Fibroblast of the conjunctiva (primary cell): ENCODE measurements at regions not wholly inside any gene's neighbourhood (a gene's known extent, or its start where the extent isn't known, plus 50 kb on each side); places are given as distances from the start of the nearest gene placed in this dataset.

Source experiments
- DNase-seq: peaks from one replicate; pipeline ENCODE4 v3.0.0-alpha.2; 2010; ENCODE audit warnings: low read depth

DNA sequence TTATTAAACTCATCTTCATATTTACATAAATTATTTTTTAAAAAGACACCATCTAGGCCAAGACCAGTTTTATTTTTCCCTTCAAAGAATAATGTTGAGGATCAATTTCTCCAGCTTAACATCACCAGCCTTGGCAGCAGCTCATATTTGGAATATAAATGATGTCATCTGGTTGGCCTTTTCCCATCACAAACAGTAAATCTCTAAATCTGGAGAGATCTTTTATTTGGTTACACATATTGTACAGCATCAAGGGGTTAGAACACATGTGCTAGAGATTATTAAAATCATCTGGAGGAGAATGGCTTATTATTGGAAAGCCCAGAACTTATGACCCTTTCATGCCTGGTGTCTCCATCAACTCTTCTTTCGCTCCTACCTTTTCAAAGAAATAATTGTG is 508.8 kb downstream of the PLPP3 start:
- peak; percentile 79 for DNase-seq

DNA sequence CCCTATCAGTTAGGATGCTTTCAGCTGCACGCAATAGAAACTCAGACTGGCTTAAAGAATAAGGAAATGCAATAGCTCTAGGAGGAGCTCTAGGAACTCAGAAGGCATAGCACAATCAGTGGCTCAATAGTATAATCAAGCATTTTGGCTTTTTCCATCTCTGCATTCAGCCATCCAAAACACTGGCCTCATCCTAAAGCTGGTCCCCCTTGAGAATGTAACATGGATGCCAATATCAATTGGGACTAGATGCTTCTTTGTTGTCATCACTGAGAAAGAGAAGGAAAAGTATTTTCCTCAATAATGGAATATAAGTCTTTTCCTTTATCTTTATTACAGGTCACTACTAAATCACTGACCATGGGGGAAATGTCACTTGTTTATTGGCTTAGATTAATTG is 509.5 kb downstream of the PLPP3 start:
- DNase-seq: no peak

DNA sequence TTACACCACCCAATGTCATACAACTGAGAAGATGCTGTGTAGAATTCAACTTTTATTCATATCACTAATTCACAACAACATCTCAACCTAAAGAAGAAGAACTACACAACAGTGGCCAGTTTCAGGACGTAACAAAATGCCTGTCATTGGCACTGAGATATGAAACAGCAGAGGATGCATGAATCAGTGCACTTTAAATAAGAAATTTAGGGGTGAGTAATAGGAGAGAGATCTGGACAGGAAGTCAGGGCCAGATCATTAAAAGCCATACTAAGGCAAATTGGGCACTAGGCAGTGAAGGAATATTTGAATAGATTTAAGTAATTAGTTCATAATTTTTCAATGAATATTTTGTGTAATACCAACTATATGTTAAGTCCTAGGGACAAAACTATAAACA is 510.5 kb downstream of the PLPP3 start:
- DNase-seq: no peak

DNA sequence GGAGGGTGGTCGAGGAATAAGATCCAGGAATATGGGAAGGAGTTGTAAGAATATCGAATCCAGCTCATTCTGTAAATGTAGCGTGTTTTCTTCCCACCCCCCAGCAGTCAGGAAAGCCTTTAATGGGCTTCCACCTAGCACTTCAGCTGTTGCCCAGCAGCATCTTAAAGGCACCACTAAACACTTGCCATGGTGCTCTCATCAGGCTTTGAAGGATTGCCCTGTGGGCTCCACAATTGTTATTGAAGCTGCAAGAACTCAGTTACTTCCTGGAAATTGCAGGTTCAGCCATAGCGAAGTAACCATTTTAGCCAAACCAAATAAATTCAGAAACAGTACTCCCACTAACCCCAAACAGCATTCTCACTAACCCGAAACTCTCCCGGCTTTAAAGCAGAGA is 511.2 kb downstream of the PLPP3 start:
- DNase-seq: no peak

DNA sequence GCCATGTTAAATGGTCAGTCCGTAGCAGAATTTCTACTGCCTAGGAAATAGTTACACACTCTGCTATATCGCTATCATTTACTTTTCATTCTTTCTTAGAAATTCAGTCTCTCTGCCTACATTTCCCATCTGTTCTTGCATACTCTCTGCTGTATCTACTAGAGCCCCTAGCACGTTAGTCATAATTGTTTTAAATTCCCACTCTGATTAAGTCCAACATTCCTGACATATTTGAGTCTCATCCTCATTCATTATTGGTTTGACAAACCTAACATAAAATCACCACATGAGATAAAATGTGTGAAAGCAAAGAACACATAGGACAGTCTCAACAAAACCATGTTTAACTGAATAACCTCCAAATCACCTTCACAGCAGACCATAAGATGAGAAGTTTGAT is 513.6 kb downstream of the PLPP3 start:
- no peak for DNase-seq

DNA sequence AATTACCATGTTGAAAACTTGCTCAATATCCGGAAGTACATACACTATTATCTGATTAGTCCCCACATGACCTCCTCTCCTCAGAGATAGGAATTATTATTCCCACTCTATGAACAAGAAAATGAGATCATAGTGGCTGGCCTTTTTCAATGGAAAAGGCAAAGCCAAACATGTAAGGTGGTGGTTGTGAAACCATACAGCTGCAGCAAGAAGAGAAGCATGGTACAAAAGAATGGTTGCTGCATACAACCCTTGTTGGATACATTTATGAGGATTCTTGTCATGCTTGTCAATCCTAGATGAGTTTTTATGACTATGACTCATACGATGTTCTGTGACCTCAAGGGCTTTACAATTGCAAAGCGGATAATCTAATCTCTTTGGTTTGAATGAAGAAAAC is 514.7 kb downstream of the PLPP3 start:
- DNase-seq: no peak

DNA sequence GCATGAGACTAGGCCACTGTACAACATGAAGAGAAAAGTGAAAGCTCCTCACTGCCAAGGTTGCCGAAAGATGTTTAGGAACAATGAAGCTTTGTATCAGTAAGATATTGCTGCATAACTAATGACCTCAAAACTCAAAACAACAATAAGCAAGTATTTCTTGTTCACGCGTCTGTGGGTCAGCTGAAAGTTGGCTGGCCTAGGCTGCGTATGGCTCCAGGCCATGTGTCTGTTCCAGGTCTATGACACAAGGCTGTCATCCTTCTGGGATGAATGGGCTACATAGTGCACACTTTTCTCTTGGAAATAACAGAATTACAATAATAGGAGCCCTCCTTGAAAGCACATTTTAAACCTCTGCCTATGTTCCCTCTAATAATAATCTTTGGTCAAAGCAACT is 515.9 kb downstream of the PLPP3 start:
- no peak for DNase-seq

DNA sequence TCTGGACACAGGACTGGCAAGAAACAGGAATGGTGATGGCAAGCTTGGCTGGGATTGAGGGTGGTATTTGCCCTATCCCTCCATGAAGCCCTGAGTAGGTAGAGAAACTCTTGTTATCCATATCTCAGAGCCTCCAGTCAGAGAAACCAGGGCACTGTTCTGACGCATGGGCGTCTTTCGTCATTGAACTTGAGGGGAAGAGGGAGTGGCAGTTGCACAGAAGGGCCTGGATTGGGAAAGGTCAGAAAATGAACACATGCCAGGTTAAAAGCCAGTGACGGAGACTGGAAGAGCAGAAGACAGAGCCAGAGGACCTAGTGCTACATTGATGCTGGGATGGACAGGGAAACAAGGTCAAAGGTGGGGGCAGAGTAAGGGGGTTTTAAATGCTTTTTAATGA is 516.7 kb downstream of the PLPP3 start:
- DNase-seq: no peak

DNA sequence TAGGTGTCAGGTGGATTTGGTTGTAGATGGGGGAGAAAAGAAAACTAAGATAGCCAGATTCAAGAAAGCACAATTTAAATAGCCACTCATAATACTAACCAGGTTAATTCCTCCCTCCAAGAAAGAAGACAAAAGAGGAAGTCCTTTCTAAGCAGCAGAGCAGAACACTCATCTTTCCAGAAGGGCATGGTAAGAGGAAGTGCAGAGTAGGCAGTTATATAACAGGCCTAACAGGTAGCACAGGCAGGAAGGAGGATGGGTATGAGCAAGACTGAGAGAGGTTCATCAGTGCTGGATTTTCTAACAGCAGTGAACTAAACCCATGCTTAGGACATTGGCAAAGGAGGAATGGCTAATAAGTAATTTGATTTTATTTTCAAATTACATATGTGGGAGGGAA is 517.5 kb downstream of the PLPP3 start:
- DNase-seq: no peak

DNA sequence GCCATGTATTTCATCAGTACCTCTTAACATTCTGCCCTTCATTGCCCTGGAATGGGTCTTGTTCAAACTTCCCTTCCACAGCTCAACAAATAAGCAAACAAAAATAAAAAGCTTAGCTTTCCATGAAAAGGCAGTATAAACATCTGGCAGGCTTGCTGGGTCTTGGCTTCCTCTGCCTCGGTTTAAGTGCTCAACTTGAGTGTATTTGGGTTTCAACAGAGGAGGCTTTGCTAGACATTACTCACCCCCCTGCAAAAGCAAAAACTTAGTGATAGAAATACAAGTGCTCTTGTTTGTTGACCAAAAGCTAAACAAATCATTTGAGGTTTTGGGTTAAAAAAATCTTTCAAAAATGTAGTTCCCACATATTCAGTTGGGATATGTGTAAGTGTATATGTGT is 518.5 kb downstream of the PLPP3 start:
- DNase-seq: no peak

DNA sequence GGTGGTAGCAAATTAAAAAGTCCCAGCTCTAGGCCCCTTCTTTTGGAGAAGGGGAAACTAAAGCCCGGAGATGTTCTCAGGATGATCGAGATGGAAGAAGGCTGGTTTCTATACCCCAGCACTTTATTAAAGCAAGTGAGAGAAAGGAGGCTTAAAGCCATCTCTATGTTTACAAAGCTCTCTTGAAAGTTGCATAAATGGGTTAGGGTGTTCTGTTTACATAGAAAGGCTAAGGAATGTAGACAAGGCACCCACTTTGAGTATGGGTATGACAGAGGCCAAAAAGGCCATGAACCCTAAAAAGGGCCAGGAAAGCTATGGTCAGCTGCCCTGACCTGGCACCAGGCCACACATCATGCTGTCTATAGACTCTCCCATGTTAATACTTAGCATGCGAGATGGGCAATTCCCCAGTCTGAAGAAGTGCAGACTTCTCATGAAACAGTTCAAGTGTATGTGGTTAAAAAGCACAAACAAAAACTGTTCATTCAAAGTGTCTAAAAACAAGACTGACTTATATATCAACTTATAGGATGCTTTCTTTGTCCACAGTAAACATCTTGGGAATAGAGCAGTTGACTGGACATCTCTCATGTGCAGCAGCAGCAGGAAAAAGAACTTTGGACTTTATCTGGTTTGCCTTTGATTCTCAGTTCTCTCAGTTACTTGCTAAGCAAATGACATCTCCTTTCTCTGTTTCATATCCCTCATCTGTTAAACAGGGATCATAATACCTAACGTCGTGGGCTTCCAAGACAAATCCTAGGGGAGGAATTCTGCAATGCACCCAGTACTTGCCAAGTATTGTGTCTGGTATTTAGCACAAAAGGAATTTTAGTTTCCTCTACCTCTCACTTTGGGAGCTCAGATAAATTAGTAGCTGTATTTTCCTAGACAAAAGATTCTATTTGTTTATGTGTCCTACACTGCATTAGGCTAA is 521.6 kb downstream of the PLPP3 start:
- no peak for DNase-seq

DNA sequence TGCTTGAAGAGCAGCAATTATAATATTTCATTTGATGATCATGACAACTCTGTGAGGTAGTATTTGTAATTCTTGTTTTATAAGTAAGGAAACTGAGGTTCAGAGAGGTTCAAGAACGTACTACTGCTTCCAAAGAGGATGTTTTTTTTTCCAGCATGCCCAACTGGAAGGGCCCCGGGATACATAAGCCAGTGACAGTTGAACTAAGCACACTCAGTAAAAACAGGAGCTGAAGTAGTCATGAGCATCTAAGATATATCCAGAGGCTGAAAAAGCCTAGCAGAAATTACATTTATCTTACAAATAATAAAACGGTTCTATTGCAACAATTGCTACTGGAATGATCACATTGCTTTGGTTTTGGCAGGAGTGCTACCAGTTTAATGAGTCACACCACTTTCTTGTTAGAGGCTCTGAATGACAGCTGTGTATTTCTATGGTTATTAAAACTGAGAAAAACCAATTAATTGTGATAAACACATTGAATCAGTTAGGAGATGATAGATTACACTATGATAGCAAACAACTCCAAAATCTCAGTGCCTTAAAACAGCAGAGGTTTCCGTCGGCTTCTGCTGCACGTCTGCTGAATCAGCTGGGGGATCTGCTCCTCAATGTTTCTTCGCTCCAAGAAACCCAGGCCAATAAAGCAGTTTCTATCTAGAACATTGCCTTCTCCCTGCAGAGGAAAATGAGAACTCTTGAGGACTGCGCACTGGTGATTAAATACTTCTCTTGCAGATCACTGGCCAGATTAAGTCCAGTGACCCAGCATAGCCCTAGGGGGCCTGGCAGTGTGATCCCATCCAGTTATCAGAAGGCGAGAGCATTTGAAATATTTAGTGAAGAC is 522.7 kb downstream of the PLPP3 start:
- peak; percentile 51 for DNase-seq

DNA sequence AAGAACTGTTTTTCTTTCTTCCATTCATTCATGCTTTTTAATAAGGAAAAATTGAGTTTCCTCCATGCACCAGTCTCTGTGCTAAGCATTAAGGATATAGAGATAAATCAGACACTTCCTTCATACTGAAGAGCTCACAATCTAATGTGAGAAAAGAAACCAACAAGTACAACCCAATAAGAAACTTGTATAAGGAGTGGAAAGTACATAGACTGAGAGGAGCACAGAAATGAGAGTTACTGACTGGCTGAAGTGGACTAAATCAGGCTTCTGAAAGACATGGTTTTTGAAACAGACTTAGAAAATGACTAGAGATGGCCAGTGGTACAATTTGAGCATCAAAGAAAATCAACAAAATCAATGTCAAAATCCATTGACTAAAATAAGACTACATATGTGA is 524.4 kb downstream of the PLPP3 start:
- no peak for DNase-seq

DNA sequence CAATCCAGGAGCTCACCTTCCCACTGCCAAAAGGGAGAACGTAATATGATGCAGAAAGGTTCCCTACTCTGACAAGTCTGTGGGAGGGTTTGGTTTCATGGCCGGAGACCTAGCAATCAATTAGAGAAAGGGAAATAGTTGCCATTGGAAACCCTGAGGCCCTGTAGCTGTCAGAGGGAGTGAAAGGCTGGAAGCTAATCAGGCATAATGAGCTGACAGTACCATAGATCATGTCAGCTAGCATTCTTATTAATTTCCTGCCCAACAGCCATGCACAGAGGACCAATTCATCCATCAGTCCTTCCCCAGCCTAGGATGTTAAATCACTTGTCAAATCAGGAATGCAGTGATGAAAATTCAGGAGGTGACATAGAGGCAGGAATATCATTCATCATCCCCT is 527.3 kb downstream of the PLPP3 start:
- DNase-seq: no peak

DNA sequence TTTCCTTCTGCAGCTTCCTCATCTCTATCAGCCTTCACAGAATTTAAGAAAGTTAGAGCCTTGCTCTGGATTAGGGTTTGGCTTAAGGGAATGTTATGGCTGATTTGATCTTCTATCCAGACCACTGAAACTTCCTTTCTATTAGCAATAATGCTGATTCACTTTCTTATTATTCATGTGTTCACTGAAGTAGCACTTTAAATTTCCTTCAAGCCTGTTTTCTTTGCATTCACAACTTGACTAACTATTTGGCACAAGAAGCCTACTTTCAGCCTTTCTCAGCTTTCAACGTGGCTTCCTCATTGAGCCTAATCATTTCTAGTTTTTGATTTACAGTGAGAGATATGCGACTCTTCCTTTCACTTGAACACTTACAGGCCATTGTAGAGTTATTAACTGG is 528.5 kb downstream of the PLPP3 start:
- no peak for DNase-seq

DNA sequence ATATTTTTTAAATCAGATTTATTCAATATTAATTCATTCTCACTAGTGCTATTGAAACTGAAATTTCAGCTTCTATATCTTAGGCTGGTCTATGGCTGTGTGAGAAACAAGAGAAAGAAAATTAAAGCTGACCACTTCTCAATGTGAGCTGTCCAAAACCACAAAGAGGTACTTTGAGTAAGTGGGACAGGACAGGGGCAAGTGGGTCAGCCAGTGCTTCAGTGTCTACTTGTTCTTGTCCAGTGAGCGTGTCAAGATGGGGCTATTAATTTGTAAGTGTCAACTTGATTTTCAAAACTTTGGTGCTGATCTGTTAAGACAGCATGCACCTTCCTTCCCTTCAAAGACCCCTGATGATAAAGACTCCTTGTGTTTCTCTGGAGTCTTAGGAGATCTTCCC is 533.9 kb downstream of the PLPP3 start:
- no peak for DNase-seq

DNA sequence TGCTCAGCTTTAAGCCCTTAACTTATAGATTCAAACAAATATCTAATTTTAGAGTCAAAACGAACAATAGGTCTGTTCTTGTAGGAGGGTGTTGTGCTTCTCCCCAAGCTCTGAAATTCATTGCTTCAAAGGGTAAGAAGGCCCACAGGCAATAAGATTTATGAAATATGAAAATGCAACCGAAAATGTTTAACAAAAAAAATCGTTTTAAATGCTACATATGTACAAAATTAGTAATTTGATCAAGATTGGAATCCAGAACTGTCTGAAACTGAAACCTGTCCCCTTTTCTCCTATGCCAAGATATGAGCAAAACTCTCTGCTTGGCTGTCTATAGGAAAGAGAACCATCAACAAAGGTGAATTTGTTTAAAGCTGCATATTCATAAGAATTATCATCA is 534.3 kb downstream of the PLPP3 start:
- DNase-seq: no peak

DNA sequence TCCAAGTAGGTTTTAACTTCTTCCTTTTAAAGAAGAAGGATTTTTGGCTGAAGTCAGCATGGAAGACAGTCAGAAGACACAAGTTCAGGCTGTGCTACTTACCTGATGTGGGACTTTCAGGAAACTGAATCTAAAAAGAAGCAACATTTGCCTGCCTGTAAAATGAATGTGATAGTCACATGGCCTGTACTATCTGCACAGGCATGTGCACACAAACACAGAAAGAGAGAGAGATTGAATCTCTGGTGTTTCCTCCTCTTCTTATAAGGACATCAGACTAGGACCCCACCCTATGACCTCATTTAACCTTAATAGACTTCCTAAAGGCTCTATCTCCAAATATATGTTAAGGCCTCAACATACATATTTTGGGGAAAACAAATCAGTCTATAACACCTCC is 542.9 kb downstream of the PLPP3 start:
- no peak for DNase-seq

DNA sequence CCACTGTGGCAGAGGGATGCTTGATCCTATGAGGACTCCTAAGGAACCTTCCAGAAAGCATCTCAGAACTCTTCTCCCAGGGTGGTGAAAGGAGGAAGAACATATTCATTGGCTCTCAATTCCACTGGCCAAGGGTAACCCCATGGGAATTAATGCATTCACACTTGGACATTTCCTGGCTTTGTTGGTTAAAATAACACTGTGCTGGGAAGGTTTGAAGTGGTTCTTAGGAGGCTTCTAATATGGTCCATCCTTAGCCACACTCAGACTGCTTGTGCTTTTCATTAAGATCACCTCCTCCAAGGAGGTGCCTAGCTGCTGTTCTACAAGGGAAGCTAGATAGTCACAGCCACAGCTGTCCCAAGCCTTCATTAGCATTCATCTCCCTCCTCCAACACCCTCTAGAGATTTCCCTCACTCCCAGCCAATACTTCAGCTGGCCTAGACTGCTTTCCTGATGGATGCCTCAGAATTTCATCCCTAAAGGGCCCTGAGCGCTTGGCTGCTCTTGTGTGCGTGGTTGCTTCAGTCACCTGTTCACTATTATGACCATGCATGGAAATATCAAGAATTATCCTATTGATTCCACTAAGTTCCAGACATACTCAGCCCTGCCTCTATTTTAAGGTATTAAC is 544.4 kb downstream of the PLPP3 start:
- DNase-seq: no peak

DNA sequence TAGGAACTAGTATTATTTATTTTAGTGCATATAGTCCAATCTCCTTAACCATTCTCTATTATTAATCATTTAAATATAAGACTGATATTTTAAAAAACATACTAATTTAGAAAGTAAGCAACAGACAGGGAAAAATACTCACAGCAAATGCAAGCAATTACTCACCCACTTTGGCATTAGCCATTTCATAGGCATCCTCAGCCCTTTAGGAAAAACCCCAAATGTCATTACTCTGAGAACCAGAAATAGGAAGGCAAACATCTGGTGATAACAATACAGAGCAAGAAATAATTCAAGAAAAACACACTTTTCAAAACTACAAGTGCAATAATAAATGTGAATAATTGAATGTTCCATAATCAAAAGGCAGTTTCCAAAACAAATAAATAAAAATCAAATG is 545.1 kb downstream of the PLPP3 start:
- DNase-seq: no peak

DNA sequence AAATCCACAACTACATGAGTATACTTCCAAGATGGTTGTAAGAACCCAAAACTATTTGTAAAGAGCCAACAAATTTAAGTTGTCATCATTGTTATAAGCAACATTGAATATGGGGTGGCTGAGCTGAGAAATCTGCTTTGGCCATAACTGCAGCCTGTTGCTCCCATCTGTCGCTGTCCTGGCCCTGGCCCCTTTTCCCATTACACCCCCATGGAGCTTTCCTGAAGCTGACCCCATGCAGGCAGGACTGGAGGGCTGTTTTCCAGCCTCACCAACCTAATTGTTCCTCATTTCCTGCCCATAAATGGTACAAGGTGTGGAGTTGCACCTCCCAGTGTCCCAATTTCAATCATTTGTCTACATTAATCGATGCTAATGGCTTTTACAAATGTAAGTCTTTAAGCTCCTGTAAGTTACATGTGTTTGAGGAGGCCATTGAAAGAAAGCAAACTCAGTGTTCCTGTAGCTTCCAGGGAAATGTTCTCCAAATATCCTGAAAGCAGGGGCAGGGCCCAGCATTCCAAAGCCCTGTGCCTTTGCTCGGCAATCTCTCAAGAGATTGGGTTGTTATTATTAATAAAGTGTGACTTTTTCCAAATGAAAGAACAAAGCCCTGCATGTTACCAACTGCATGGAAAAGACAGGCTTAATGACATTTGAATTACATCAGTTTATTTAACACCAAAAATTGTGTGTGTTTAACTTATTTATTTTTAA is 545.9 kb downstream of the PLPP3 start:
- DNase-seq: no peak

DNA sequence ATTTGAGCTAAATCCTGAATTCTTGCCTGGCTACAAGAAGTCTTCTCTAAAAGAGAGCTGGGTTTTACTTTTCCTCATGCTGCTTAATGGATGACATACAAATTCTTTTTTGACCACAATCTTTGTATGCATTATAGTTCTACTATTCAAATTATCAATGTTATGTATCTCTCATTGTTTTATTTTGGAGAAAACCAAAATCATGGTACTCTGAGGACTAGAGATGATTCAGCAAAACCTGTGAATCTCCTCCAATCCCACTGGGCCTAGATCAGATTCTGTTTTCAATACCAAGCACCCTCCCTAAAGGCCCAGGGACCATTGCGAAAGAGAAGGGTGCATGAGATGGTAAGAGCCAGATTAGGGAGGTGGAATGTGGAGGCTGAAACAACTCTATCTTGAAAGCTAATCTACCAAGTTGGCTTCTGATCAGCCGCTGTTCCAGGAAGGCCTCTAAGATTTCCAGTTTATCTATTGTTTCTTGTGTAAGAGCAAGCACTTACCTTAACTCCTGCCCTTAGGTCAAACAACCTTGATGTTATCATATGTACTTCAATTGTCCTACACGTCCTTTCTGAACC is 547.2 kb downstream of the PLPP3 start:
- no peak for DNase-seq
